Right lobe of liver (tissue), 6 donors: ENCODE measurements at regions not wholly inside any gene's neighbourhood (a gene's known extent, or its start where the extent isn't known, plus 50 kb on each side); places are given as distances from the start of the nearest gene placed in this dataset.
A peak's percentile ranks its signal among the peaks of the same experiment; 100 is the strongest.

Experiments used
- ATAC-seq, 4 donors: fragments of 200-7000 bp; cut with Tn5 transposase; one replicate each; pipeline ENCODE4 v1.9.1; 2020; ENCODE audit warnings: mild to moderate bottlenecking in 4 of 4, moderate library complexity in 4 of 4
- DNase-seq, 3 donors: peaks; one replicate each; pipeline ENCODE4 v3.0.0-alpha.2; 2020
- H3K27ac ChIP-seq, 3 donors: fragments of 200-600 bp; one replicate each; pipeline ENCODE4 v1.8.0; 2022
- H3K27me3 ChIP-seq, 2 donors: fragments of 200-600 bp; one replicate each; pipeline ENCODE4 v1.8.0; 2022
- H3K36me3 ChIP-seq, 4 donors: fragments of 200-600 bp; sonication (generic) in 1 of 4; one replicate each; pipeline versions ENCODE4 v1.5.1 to v1.8.0; 2017 to 2022; ENCODE audit warnings: control low read depth in 1 of 4
- H3K4me1 ChIP-seq, 4 donors: fragments of 200-600 bp; sonication (generic) in 1 of 4; one replicate each; pipeline versions ENCODE4 v1.5.1 to v1.8.0; 2017 to 2022; ENCODE audit warnings: control low read depth in 1 of 4
- H3K4me3 ChIP-seq, 3 donors: fragments of 200-600 bp; one replicate each; pipeline ENCODE4 v1.8.0; 2022
- H3K9me3 ChIP-seq, 4 donors: fragments of 200-600 bp; sonication (generic) in 1 of 4; one replicate each; pipeline versions ENCODE4 v1.5.1 to v1.8.0; 2017 to 2022; ENCODE audit warnings: control low read depth in 1 of 4
- CTCF ChIP-seq, 4 donors: fragments of 200-600 bp in 3 of 4; fragments of 450-650 bp in 1 of 4; IDR thresholded peaks; one replicate each; pipeline versions ENCODE4 v1.5.1 to v1.8.0; 2016 to 2022; ENCODE audit warnings: antibody characterized with exemption in 4 of 4, mild to moderate bottlenecking in 2 of 4
- POLR2A ChIP-seq: fragments of 450-650 bp; IDR thresholded peaks from one replicate; pipeline ENCODE4 v1.6.1; 2017; ENCODE audit warnings: antibody characterized with exemption, mild to moderate bottlenecking
- WGBS: methylation state at CpG from one replicate; pipeline ENCODE4 v1.1.6; 2018; ENCODE audit warnings: low coverage, low lambda C conversion rate; ENCODE audit not compliant: insufficient coverage; ENCODE audit errors: missing lambda C conversion rate; 5-methylcytosine and 5-hydroxymethylcytosine counted together
- intact Hi-C, 2 donors: fragments of 100-400 bp; cut with DNase I; formaldehyde crosslinking; loops; one replicate each; pipeline versions ENCODE4 v1.11.2 to v1.14.1; 2022
- donor health status: DM: no; HTN: yes; CAD: no.
- donor health status: DM: no; HTN: no; CAD: no.
- donor health status: DM: no; HTN: no; CAD: no.
- donor health status: DM: no; HTN: yes; CAD: no.
- donor health status: DM: no; HTN: yes; CAD: no.

- intact Hi-C loops = no loop called here
- Histone ChIP-seq H3K27me3 (no peaks in the 10 kb centered on the region), H3K4me3 (no peak overlapping the region), H3K9me3 (no peaks in the 10 kb centered on the region), H3K36me3 (no peaks in the 10 kb centered on the region), H3K4me1 (no peaks in the 10 kb centered on the region), H3K27ac (no peak overlapping the region)
- no peak for ATAC-seq
- WGBS = 39% methylated on average over 2 of the region's 2 CpGs
- DNase-seq = no peak
- TF ChIP-seq CTCF (IDR thresholded peaks at IDR 0.05) = no peak
- TF ChIP-seq POLR2A = no peak
Observed at GRCh38 chr6:50330347-50330746, 280.6 kb upstream of the DEFB112 start.

- H3K4me3 ChIP-seq = no peak overlapping the region
- ATAC-seq (no peak), DNase-seq (no peak)
- intact Hi-C loops = no loop called here
- H3K27me3 ChIP-seq = no peaks in the 10 kb centered on the region
- H3K4me1 ChIP-seq = no peaks in the 10 kb centered on the region
- no peaks in the 10 kb centered on the region for H3K36me3 ChIP-seq
- H3K9me3 ChIP-seq = no peaks in the 10 kb centered on the region
- TF ChIP-seq CTCF (IDR thresholded peaks at IDR 0.05) = no peak
- WGBS = 88% methylated on average over 3 of the region's 3 CpGs
- no peak overlapping the region for H3K27ac ChIP-seq
Observed at GRCh38 chr6:50330963-50331362, 281.2 kb upstream of the DEFB112 start.

GRCh38 chr6:50333696-50334095, 284.0 kb upstream of the DEFB112 start:
- intact Hi-C loops = no loop called here
- Histone ChIP-seq H3K9me3 (no peaks in the 10 kb centered on the region), H3K27ac (no peak overlapping the region), H3K36me3 (no peaks in the 10 kb centered on the region), H3K27me3 (no peaks in the 10 kb centered on the region), H3K4me1 (no peaks in the 10 kb centered on the region), H3K4me3 (no peak overlapping the region)
- DNase-seq = no peak
- WGBS = 62% methylated on average over 4 of the region's 4 CpGs
- no peak for ATAC-seq
- TF ChIP-seq CTCF (IDR thresholded peaks at IDR 0.05) (no peak), POLR2A (no peak)

- Histone ChIP-seq H3K4me3 (no peak overlapping the region), H3K9me3 (no peaks in the 10 kb centered on the region), H3K27ac (no peak overlapping the region), H3K4me1 (no peaks in the 10 kb centered on the region), H3K27me3 (no peaks in the 10 kb centered on the region), H3K36me3 (no peaks in the 10 kb centered on the region)
- TF ChIP-seq CTCF (IDR thresholded peaks at IDR 0.05) = no peak
- TF ChIP-seq POLR2A = no peak
- 72% methylated on average over 3 of the region's 3 CpGs for WGBS
- DNase-seq (no peak), ATAC-seq (no peak)
- intact Hi-C loops = no loop called here
Observed at GRCh38 chr6:50337532-50338122, 287.9 kb upstream of the DEFB112 start.

- no peaks in the 10 kb centered on the region for H3K27me3 ChIP-seq
- ATAC-seq (peak in 1 of 4 donors; percentile 30), DNase-seq (no peak)
- TF ChIP-seq CTCF (IDR thresholded peaks at IDR 0.05) (no peak), POLR2A (no peak)
- intact Hi-C loops = no loop called here
- H3K4me3 ChIP-seq = no peak overlapping the region
- H3K9me3 ChIP-seq = no peaks in the 10 kb centered on the region
- H3K4me1 ChIP-seq = no peaks in the 10 kb centered on the region
- WGBS = no CpG with 5 or more reads among the region's 1 CpG
- no peak overlapping the region for H3K27ac ChIP-seq
- H3K36me3 ChIP-seq = no peaks in the 10 kb centered on the region
Observed at GRCh38 chr6:50353603-50354002, 303.9 kb upstream of the DEFB112 start.
